Activated CD8-positive, alpha-beta memory T cell treated with anti-CD3 and anti-CD28 coated beads, Interleukin-2, amount 50 U/mL, for 24 hours (primary cell): ENCODE measurements at regions not wholly inside any gene's neighbourhood (a gene's known extent, or its start where the extent isn't known, plus 50 kb on each side); places are given as distances from the start of the nearest gene placed in this dataset.
A peak's percentile ranks its signal among the peaks of the same experiment; 100 is the strongest.

Experiments used
- DNase-seq: peaks from one replicate; pipeline ENCODE4 v3.0.0-alpha.2; 2020; ENCODE audit errors: extremely low read depth

DNA sequence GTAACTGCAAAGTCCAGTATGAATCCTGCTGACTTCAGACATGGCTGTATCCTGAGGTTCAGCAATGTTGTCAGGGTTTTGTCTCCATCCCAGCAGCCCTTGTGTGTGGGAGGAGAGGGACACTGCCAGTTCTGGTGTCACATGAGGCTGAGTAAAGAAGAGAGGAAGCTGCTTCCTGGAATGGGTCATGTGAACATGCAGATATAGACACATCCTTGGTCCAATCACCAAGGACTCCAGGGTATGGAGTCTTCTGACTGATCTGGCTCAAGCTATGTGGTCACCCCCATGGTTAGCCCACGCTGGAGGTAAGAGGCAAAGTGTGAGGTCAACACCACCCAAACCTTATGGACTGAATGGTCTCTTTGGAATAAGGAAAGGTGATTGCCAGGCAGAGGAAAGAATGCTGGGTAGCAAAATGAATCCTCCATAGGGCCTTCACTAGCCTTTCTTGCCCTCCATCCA, 134.4 kb upstream of the SLC1A4 start:
- no peak for DNase-seq

DNA sequence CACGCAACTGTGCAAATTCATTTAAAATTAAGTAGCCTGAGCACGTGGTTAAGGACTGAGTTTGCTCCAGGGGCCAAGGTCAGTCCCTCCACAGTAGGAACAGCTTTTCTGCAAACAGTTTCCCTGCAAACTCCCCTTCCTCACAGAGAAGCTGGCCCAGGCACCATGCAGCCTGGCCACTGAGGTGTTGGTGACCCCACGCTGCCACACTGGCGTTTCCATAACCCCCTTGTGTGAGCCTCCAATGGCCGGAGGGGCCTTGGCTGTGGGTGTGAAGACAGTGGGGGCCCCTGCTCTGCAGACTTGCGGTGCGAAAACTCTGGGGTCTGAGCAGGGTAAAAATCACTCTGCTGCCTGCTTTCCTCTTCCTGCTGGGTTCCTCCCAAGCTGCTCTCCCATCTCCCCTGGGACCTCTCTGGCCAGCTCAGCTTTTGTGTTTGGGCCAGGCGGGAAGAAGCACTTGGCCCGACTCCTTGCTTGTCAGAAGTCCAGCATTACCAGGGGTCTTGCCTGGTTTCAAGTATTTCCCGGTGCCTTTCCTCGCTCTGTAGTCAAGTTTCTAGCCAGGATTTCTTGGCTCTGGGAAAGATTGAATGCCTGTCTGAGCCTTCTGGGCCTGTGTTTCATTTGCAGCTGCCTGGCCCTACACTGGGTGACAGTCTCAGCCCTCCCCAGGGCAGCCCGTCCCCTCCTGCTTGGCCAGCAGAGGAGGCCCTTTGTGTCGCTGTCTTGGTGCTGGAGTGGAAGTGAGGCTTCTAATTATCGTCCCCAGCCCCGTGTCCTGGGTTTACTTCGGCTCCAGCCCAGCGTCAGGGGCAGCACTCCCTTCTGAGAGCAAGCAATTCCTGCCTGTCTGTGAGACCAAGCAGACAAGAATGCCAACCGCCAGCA, 131.4 kb upstream of the SLC1A4 start:
- no peak for DNase-seq

DNA sequence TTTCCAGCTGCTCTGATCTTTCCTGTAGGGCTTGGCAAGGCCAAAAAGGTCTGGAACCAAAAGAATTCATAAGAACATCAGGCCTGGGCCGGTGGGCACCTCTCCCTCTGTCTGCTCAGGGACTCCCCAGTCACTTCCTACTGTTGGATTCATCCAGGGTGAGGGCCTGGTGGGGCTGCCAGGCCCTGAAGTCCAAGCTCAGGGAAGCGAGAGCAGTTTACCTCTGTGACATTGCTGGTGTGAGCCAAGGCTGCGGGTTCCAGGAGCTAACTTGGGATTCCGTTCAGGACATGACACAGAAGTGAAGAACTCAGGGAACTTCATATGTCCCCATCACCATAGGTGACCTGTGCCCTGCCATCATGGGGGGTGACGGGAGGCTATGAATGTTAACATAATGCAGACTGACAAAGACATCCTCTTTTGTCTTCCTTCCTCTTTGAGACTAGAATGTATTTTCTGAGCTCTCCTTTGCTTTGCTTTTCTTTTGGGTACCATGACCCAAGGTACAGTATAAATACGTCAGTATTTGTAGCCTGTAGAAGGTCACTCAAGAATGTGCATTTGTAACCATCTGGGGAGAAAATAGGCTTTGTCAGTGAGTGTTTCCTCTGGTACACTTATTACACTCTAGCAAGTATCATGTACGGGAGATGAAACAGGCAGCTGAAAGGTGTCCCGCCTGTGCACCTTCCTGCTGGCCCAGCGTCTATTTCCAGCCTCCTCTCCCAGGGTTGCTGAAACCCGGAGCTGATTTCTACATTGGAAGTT, 130.5 kb upstream of the SLC1A4 start:
- DNase-seq = no peak

DNA sequence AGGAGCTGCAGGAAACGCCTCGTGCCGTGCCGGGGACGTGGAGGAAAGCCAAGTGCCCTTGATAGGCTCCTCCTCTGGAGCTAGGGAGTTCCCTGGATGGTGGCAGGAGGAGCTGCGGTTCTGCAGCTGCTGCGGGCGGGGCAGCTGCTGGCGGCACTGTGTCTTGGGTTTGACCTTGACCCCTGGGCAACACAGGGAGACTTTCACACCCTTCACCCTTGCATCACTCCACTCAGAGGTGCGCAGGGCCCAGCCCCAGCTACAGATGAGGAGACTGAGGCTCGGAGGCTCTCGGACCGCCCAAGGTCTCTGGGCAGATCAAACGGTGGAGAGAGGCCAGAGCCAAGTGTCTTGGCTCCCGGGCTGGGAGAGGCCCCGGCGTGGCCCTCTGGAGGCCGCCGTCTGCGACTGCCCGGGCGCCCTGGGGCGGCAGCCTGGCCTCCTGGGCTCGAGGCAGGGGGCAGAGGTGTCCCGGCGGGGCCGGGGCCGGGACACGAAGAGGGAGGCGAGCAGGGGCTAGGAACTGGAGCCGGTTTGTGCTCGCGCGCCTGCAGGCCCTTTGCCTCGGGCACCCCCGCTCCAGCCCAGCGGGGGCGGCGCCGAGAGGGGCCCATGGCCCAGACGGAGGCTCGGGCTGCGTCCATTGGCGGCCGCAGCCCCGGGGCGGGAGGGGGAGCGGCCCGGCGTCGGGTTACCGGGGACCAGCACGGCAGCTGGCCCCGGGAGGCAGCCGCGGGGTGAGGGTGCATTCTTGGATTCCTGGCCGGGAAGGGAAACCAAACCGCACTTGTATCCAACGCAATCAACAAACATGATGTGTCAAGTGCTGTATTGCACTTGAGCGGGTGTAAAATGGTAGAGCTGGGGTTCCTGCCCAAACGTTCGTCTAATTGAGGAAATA, 129.6 kb upstream of the SLC1A4 start:
- DNase-seq = no peak

DNA sequence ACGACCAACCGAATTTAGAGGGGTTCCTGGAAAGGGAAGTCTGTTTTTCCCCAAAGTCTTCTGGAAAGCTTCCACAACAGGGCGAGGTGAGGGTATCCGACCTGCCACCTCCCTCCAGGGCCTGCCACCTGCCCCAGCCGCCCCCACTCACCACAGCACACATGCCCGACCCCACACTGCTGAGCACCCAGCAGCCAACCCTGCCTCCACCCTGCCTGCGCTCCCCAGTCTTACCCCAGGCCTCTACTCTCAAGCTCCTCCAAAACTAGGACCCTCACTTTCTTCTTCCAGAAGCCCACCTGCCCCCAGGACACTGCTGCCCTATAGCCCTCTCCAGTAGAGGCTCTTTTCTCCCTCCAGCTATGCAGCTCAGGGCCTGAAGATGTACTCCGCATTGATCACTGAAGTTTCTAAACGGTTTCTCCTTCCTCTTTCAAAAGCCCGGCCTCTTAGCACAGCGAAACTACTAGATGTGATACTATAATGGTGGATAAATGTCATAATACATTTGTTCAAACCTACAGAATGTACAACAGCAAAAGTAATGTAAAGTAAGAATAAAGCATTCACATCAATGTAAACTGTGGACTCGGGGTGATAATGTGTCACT, 128.8 kb upstream of the SLC1A4 start:
- DNase-seq = no peak

DNA sequence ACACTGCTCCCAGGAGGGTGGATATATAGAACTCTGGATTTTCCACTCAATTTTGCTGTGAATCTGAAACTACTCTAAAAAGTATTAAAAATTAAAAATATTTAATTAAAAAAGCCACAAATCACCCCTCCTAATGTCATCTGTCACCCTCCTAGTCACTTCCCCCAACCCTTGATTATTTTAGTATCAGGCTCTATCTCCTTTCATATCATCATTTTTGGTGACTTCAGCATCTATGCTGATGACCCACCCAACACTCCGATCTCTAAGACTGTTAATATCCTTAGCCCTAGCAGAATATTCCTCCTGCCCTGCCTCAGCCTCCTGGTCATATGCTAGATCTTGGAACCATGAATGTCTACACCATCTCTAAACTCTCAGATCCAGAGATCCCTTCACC, 128.3 kb upstream of the SLC1A4 start:
- DNase-seq = no peak

DNA sequence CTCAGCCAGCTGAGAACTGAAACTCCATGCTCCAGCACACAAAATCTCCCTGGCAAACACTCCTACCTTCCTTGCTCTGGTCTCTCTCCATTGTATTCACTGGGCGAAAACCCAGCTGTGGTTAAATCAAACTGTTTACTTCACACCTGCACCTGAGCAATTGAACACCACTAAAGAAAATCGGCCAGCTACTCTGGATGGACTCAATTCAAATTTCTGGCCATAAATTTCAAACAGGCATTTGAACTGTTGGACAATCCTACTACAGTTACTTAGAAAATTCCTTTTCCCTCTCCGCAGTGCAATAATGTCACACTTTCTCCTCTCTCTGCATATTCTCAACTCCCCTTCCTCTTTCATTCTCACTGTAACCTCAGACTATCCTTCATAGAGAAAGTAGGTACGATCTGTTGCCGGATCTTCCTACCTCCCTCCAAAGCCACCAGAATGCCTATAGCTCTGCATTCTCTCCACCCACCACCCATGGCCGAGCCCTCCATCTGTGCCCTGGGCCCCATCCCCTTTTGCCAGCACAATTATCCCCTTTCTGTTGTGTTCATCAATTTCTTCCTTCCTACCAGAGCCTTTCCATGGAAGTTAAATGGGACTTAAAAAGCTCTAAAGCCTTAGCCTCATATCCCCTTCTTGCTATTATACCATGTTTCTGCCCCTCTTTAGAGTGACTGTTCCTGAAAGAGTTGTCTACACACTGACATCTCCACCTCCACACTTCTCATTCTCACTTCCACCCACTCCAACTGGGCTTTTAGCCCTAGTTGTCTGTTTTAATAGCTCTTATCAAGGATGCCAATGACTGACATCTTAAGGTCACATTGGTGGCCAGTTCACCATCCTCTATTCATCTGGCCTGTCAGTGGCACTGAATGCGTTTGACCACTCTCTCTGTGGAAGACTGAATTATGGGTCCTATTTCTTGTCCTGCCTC, 127.5 kb upstream of the SLC1A4 start:
- DNase-seq = no peak

DNA sequence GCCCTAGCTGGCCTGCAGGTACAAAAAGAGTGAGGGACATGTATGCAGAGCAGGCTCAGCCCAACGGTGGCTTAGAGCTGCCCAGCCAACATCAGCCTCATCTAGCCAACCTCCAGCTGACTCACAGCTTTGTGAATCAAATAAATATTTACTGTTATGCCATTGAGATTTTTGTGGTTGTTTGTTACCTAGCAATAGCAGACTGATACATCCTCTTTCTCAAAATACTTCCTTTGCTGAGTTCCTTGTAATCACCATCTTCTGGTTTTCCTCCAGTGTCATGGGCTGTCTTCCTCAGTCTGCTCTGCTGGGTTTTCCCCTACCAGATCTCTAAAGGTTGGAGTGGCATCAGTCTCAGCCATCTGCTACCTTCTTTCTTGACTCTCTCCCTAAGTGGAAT, 126.6 kb upstream of the SLC1A4 start:
- no peak for DNase-seq

DNA sequence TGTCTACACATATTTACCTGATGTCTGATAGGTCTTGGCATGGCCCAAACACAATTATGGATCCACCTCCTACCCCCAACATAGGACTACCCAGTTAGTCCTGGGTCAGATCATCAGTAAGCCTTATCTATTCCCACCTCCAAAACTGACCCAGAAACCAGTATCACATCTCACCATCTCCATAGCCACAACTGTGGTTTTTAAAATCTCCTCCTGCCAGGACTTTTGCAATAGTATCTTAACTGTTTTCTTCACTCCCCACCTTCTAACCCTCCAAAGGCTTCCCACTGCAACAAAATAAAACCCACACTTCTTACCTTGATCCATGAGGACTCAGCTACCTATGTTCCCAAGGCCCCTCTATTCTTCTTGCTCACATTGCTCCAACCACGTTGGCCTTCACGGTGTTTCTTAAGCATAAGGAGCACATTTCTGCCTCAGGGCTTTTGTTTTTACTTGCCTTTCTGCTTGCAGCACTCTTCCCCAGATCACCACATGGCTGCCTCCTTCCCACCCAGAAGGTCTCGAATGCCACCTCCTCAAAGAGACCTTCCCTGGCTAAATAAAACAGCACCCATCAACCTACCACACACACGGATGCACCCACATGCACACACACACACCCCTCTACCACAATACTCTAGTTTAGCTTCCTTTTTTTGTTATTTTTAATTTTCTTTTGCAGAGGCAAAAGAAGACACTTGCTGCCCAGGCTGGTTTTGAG, 125.9 kb upstream of the SLC1A4 start:
- DNase-seq = no peak

DNA sequence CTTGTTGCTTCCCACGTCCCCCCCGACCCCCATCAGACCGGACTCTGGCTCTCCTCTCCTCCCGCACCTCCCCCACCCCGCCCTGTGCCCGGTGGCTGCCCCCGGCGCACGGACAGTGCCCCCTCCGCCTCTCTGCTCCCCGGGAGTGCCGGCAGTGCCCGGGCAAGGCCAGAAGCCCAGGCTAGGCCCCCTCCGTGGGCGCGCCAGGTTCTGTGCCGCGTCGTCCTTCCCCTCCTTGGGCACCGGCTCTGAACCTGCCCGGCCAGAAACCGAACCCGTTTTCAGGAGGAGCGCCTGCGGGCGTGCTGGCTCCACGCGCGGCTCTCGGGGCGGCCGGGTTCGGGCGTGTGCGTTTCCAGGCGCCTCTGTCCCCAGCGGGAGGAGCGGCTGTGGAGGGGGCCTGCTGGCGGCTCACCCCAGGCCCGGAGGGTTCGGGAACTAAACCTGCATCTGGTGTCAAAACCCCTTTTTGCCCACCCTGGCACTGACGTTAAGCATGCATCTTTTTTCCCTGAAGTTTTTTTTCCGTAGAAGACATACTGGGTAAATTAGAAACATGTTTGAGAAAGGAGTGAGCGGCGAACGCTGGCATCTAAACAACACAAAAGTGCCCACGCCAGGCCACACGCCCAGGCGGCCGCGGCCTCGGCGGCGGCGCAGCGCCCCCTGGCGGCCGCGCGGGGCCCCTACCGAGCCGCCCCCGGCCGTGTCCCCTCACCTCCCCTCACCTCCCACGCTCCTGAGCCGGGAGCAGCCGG, 123.9 kb upstream of the SLC1A4 start:
- no peak for DNase-seq

DNA sequence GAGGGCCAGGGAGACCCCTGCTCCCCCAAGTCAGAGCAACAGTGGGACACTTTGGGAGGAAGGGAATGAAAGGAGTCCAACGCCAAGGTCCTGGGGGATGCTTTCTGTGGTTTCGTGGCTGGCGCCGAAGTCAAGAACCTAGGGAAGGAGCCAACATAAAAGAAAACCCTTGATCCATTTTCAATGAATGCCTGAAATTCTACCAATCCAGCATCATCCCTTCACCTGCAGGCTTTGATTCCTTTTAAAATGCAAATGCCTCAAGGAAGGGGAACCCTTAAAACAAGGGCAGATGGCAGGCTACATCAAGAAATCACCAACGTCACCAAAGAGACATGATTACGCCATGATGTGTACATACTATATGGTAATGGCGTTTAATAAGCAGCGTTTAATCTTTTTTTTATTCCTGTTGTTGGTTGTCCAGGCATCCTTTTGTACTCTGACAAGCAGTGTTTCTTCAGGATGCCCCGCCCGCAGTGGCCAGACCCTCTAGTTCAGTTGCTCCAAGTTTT, 123.3 kb upstream of the SLC1A4 start:
- DNase-seq = no peak

DNA sequence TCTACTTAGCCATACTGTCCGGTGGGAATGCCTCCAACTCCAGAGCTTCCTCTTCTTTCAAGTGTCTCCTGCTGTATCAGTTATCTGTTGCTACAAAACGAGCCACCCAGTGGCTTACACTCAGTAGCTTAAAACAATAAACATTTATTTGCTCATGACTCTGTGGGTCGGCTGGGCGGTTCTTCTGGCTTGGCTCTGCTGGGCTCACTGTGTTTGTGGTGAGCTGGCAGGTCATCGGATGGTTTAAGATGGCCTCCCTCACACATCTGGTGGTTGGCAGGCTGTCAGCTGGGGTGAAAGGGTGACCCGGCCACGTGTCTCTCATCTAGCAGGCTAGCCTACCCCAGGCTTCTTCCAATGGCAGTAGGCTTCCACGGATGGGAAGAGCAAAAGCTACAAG, 122.4 kb upstream of the SLC1A4 start:
- no peak for DNase-seq

DNA sequence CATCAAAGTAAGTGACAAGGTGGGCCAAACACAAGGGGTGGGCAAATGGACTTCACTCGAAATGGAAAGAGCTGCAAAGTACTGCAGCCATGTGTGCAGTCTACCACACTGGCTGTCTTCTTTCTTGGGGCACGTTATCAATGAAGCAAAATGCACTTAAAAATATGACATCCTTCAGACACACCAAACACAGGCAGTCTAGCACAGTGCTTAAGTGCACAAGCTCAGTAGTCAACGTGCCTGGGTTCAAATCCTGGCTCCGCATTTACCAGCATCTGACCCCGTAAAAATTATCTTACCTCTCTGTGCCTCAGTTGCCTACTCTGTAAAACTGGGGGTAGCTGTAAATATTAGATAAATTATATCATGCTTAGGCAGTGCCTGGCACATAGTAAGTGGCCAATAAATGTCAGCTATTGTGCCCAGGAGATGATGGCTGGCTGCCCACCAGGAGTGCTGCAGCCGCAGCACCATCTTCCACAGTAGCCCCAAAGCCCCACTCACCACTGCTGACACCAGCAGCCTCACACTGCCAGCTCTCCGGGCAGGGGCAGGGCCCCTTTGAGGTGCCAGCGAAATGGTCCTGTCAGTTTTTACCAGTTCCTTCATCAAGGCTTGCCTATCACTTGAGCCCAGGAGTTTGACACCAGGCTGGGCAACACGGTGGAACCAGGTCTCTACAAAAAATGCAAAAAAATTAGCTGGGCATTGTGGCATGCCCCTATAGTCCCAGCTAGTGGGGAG, 121.8 kb upstream of the SLC1A4 start:
- no peak for DNase-seq

DNA sequence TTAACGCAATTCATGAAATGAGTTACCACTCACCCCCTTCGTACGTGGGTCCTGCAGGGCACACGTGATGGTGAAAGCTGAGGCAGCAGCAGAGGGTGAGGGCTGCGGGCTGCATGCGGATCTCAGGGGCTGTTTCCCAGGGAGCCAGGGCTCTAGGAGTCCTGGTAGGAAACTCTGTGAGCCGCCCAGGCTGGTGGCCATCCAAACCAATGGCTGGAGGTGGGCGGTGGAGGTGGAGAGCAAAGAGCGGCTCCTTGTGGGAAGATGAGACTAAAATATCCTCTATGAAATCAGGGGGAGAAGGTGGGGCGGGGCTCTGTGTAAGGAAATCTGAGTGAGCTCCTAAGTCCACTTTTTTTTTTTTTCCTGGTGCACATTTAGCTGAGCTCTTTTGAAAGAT, 120.1 kb upstream of the SLC1A4 start:
- no peak for DNase-seq

DNA sequence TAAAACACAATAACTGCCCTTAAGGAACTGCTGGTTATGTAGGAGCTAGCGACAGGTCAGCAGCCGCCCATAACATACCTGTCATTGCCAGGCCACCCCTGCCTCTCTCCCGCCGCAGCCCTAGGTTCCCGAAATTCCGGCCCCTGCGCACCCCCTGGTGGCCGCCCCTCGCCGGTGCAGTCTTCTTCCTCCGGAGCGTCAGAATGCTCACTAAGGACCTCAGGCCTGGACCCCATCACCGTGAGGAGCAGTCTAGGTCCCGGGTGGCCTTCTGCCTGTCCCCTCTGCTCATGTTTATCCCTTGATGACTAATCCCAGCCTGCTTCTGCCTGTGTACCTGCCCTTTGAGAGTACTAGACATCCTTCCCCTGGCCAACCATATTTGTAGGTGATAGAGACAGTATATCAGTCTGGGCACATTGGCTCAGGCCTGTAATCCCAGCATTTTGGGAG, 115.7 kb upstream of the SLC1A4 start:
- DNase-seq = peak; percentile 48

DNA sequence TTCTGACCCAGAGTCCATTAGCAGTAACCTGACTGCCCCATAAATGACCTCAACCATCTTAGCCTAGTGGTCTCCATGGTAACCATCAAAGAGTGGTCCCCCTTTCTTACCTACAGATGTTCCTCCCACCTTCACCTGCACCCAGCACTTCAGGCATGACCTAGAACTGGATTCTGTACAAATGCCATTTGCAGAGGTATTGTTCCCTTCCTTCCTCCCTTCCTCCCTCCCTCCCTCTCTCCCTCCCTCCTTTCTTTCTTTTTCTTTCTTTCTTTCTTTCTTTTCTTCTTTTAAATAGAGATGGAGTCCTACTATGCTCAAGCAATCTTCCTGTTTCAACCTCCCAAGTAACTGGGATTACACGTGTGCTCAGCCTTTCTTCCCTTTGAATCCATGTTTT, 114.6 kb upstream of the SLC1A4 start:
- no peak for DNase-seq

DNA sequence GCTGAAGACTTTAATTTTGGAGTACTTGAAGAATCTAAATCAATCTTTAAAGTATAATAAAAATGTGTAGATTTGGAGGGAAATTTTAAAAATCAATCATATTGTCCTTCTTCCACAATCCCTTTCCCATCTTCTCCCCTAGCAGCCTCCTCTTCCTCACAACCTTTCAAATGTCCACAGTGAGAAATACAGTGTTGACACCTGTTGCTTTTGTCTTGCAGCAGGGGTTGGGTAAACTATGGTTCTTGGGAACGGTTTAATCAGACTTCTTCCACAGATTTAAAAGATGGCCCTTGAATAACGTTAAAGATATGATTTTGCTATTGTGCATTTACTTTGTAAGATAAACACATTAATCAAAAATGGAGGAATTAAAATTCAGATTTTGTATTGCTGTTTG, 113.8 kb upstream of the SLC1A4 start:
- DNase-seq = no peak

DNA sequence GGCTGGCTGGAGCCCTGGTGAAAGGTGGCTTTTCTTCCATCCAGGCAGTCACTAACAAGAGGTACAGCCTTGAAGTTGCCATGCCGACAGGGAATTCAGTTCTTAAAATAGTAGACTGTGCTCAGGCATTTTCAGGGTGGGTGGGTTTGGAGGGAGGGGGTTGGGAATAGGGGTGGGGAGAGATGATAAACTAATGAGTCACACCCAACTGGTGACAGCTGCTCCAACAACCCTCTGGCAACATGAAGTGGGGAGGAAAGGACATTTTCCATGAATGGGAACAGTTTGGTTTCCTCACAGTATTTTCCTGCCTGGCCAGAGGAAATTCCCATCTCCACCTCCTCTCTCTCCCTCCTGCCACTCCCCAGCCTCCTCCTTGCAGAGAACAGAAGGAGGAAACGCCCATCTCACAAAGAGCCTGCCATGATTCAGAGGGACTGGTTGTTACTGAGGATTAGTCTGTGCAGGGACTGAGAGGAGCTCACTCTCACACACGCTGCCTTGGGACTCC, 113.0 kb upstream of the SLC1A4 start:
- DNase-seq = no peak
